CMK (cell line): ENCODE measurements at regions not wholly inside any gene's neighbourhood (a gene's known extent, or its start where the extent isn't known, plus 50 kb on each side); places are given as distances from the start of the nearest gene placed in this dataset.
A peak's percentile ranks its signal among the peaks of the same experiment; 100 is the strongest.
"Not testable (repeated sequence)": the region's sequence is repeated elsewhere in the genome, so short reads cannot be mapped to it uniquely, and the experiment has no call there.

ENCODE experiments used
- DNase-seq: peaks from one replicate; pipeline ENCODE4 v3.0.0-alpha.2; 2010; ENCODE audit warnings: low read depth

- DNase-seq, result no peak
Observed at GRCh38 chr5:13640270-13640669, 304.2 kb downstream of the DNAH5 start.

GRCh38 chr5:13632676-13633075 is 311.8 kb downstream of the DNAH5 start:
- DNase-seq, result no peak

- DNase-seq, result no peak
Observed at GRCh38 chr5:13629218-13629617, 315.3 kb downstream of the DNAH5 start.

GRCh38 chr5:13627673-13628454 is 316.6 kb downstream of the DNAH5 start:
- DNase-seq, result no peak

GRCh38 chr5:13625616-13626198 is 318.8 kb downstream of the DNAH5 start:
- no peak for DNase-seq

- DNase-seq, result no peak
Observed at GRCh38 chr5:13624283-13625074, 320.0 kb downstream of the DNAH5 start.

- no peak for DNase-seq
Observed at GRCh38 chr5:13613621-13614020, 330.9 kb downstream of the DNAH5 start.

GRCh38 chr5:13611604-13612003 is 332.9 kb downstream of the DNAH5 start:
- no peak for DNase-seq

- no peak for DNase-seq
Observed at GRCh38 chr5:13609504-13609903, 335.0 kb downstream of the DNAH5 start.

GRCh38 chr5:13606051-13606450 is 338.4 kb downstream of the DNAH5 start:
- DNase-seq, result no peak

GRCh38 chr5:13601112-13601511 is 343.4 kb downstream of the DNAH5 start:
- no peak for DNase-seq

GRCh38 chr5:13595978-13596377 is 348.5 kb downstream of the DNAH5 start:
- no peak for DNase-seq

- peak; percentile 67 for DNase-seq
Observed at GRCh38 chr5:13591621-13592020, 352.9 kb downstream of the DNAH5 start.

GRCh38 chr5:13585324-13585723 is 359.2 kb downstream of the DNAH5 start:
- no peak for DNase-seq

GRCh38 chr5:13581914-13582313 is 362.6 kb downstream of the DNAH5 start:
- no peak for DNase-seq

- DNase-seq, result no peak
Observed at GRCh38 chr5:13581132-13581531, 363.4 kb downstream of the DNAH5 start.

GRCh38 chr5:13580058-13580457 is 364.4 kb downstream of the DNAH5 start:
- no peak for DNase-seq

- DNase-seq, result not testable (repeated sequence)
Observed at GRCh38 chr5:13579091-13579490, 365.4 kb downstream of the DNAH5 start.

- DNase-seq, result not testable (repeated sequence)
Observed at GRCh38 chr5:13578311-13579039, 366.0 kb downstream of the DNAH5 start.

- DNase-seq, result no peak
Observed at GRCh38 chr5:13574574-13574973, 369.9 kb downstream of the DNAH5 start.

GRCh38 chr5:13572163-13572562 is 372.3 kb downstream of the DNAH5 start:
- no peak for DNase-seq

GRCh38 chr5:13569090-13569715 is 375.3 kb downstream of the DNAH5 start:
- DNase-seq, result no peak
